GM21723 (cell line): ENCODE measurements at regions not wholly inside any gene's neighbourhood (a gene's known extent, or its start where the extent isn't known, plus 50 kb on each side); places are given as distances from the start of the nearest gene placed in this dataset.
"Not testable (repeated sequence)": the region's sequence is repeated elsewhere in the genome, so short reads cannot be mapped to it uniquely, and the experiment has no call there.

Experiments
- ATAC-seq: cut with Tn5 transposase; IDR thresholded peaks from one replicate; pipeline ENCODE4 v1.9.1; 2021; ENCODE audit warnings: mild to moderate bottlenecking, moderate library complexity; ENCODE audit not compliant: unreplicated experiment

GRCh38 chr7:106456329-106456728, 171.5 kb upstream of the NAMPT start:
- no peak for ATAC-seq

- no peak for ATAC-seq
These were observed 167.5 kb upstream of the NAMPT start for GRCh38 chr7:106452031-106452851.

- no peak for ATAC-seq
These were observed 166.4 kb upstream of the NAMPT start for GRCh38 chr7:106451171-106451570.

GRCh38 chr7:106450716-106451115, 165.9 kb upstream of the NAMPT start:
- ATAC-seq = no peak

GRCh38 chr7:106448992-106449859, 164.4 kb upstream of the NAMPT start:
- no peak for ATAC-seq

- ATAC-seq = no peak
These were observed 163.7 kb upstream of the NAMPT start for GRCh38 chr7:106448346-106448991.

GRCh38 chr7:106447318-106447847, 162.6 kb upstream of the NAMPT start:
- ATAC-seq = no peak

GRCh38 chr7:106445366-106445765, 160.6 kb upstream of the NAMPT start:
- ATAC-seq = not testable (repeated sequence)

- no peak for ATAC-seq
These were observed 159.4 kb upstream of the NAMPT start for GRCh38 chr7:106444068-106444655.

- ATAC-seq = no peak
These were observed 158.4 kb upstream of the NAMPT start for GRCh38 chr7:106443156-106443555.

- no peak for ATAC-seq
These were observed 157.7 kb upstream of the NAMPT start for GRCh38 chr7:106442476-106442875.

GRCh38 chr7:106441343-106441742, 156.6 kb upstream of the NAMPT start:
- not testable (repeated sequence) for ATAC-seq

- ATAC-seq = not testable (repeated sequence)
These were observed 152.2 kb upstream of the NAMPT start for GRCh38 chr7:106436933-106437332.

- ATAC-seq = no peak
These were observed 148.6 kb upstream of the NAMPT start for GRCh38 chr7:106433377-106433776.

- ATAC-seq = no peak
These were observed 146.0 kb upstream of the NAMPT start for GRCh38 chr7:106430535-106431455.

- ATAC-seq = no peak
These were observed 145.3 kb upstream of the NAMPT start for GRCh38 chr7:106430103-106430502.

- no peak for ATAC-seq
These were observed 142.0 kb upstream of the NAMPT start for GRCh38 chr7:106426803-106427202.

GRCh38 chr7:106425017-106425719, 140.4 kb upstream of the NAMPT start:
- ATAC-seq = peak; percentile 79

- no peak for ATAC-seq
These were observed 139.8 kb upstream of the NAMPT start for GRCh38 chr7:106424476-106425016.
